GM18868 (cell line): ENCODE measurements at regions not wholly inside any gene's neighbourhood (a gene's known extent, or its start where the extent isn't known, plus 50 kb on each side); places are given as distances from the start of the nearest gene placed in this dataset.

Experiments
- ATAC-seq: cut with Tn5 transposase; IDR thresholded peaks from one replicate; pipeline ENCODE4 v1.9.1; 2021; ENCODE audit warnings: mild to moderate bottlenecking, moderate library complexity; ENCODE audit not compliant: unreplicated experiment

DNA sequence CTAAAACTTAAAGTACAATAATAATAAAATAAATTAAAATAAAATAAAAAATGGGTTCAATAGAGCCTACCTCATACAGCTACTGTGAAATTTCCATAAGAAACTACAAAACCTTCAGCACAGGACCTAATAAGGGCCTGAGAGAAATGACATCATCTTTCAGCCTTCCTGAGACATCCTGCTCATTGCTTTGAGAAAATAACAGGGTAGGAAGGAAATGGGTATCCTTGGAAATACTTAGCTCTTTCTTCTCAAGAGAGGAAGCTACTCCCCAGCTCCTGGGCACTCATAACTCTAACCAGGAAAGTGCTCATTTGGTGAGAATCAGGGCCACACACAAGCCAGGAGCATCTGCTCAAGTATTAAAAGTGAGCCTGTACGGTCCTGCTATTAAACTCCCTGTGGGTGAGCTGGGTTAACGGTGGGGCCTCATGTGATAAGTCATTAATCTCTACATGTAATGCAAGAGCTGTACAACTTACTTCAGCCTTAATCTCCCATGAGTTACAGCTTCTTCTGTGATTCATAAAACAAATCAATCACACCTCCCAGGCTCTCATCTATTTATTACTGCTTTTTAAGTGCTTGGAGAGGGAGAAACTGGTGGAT is 141.4 kb downstream of the MAFB start:
- ATAC-seq = no peak

DNA sequence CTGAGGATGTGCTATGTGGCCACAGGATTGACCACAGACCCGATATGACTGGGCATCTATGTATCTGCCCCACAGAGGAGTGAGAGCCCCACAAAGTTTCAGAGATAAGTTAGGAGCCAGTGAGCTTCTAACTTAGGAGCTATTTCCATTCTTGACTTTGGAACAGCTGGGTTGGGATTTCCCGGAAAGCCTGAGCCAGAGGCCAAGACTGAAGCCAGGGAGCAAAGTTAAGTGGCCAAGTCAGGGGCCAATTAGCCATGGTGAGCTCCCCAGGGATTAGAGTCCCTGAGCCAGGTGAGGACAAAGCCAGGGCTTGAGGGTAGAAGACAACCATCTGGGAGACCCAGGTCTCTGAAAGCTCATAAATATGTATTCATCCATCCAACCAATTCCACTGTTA is 143.6 kb downstream of the MAFB start:
- no peak for ATAC-seq

DNA sequence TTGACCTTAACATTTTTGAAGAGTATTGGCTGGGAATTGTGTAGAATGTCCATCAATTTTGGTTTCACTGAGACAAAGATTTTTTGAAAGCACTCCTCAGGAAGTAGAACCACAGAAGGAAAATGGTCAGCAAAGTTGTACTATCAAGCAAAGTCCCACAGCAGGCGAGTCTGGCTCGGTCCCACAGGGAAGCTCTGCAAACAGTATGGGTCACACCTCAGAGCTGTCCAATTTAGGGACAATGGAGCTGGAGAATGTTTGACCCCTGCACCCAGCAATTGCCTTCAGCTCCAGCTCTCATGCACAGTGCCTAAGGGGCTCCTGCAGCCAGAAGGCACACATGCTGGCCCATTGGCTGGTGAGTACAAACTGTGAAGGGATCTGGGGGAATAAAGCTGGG is 147.0 kb downstream of the MAFB start:
- no peak for ATAC-seq

DNA sequence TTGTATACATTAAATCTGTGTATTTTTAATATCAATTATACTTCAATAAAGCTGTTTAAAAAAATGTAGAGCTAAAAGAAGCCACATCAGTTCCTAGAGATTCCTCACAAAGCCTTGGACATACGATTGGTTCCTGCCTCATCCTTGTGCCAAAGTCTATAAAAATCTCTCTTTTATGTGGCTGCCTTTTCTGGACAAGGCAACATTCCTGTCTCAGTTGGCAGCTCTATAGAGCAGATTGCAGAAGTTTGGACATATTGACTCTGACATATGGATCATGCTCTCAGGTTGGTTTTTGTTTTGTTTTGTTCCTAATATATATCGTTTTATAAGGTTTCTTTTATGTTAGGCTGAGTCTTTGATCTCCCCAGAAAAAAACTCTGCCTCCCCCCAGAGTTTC is 148.9 kb downstream of the MAFB start:
- ATAC-seq = no peak

DNA sequence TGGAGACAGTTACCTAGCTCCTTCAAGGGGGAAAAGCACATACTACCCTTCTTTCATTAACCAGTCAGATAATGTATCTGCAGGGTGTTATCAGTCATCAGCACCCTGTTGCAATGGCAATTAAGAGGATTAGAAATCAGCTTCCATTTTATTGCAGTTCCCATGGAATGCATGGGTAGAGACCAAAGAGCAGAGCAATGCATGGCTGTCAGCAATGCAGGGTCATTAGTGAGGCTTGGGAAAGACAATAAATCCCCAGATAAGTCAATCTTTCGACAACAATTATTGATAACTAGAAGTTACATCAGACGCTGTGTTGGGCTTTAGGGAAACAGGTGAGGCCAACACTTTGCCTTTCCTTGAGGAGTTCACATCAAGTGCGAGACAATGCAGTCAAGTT is 150.9 kb downstream of the MAFB start:
- ATAC-seq = no peak

DNA sequence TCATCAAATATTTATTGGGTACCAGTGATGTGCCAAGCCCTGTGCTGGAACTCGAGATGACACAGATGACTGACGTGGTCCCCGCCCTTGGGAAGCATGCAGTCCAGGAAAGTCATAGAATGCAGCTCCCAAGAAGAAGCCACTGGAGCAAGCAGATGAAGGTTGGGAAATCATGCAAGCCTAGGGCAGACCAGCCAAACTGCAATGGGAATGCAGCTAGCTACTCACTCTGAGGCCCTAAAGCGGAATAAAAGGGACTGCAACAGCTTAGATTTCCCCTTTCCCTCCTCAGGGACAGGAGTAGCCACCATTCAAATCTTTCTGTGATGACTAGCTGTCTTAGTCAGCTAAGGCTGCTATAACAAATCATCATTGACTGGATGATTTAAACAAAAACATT is 152.2 kb downstream of the MAFB start:
- ATAC-seq = no peak

DNA sequence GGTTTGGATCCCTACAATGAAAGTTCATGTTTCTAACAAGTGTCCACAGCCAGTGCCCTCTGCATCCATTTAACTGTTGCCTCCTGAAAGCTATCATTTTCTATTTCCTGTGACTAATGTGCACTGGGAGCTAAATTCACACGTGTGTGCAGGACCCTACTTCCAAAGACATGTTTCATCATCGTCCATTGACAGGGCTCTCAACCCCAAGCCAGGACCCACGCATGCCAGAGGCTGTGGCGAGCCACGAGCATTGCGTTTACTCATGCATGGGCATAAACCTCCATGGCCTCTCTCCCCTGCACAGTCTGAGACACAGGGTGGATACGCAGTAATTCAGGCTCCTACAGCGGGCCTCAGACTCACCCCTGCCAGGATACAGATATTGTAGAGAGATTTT is 153.2 kb downstream of the MAFB start:
- ATAC-seq = no peak

DNA sequence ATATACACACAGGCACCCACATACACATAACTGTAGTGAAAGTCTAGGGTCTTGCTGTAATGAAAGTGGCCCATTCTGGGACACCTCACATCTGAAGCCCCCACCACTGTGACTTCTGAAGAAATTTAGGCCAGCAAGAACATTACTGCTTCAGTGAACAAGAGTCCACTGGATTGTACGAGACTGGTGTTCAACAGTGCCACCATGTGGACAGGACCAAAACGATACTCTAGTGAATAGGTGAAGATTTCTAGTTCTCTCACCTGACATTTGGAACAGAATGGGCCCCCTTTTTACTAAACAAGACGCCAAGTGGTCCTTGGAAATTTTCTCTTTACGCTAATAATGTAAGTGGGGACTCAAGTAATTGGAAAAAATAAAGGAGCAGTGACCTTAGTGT is 156.9 kb downstream of the MAFB start:
- ATAC-seq = no peak

DNA sequence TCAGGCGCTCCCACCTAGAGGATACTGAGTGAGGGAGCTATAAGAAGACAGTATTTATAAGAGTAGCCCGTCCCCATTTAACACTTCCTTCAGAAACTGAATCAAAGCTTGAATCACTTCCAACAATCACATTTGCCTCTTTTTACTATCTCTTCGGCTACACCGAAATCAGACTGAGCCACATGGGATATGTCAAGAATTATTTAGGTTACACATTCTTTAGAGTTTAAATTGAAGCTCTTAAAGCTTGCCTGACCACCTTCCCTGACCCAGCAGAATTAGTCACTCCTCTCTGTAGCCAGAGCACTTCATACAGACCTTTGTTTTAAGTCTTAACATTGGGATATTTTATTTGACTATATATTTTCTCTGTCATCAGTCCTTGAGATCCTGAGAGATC is 163.7 kb downstream of the MAFB start:
- no peak for ATAC-seq

DNA sequence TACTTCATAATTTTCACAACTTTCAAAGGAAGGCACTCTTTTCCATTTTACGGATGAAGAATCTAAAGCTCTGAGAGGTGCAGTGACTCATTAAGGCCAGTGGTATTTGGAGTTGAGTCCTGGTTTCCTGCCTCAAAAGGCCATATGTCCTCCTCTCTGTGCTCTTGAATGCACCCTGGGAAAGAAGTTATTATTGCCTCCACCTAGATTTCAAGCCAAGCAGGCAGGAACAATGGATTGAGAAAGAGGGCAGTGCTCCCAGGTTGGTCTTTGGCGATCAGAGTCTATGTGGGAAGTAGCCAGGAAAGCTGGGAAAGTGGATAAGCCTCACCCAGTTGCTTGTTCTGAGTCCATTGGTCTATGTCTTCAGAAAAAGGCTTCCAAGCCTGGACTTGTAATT is 165.0 kb downstream of the MAFB start:
- no peak for ATAC-seq

DNA sequence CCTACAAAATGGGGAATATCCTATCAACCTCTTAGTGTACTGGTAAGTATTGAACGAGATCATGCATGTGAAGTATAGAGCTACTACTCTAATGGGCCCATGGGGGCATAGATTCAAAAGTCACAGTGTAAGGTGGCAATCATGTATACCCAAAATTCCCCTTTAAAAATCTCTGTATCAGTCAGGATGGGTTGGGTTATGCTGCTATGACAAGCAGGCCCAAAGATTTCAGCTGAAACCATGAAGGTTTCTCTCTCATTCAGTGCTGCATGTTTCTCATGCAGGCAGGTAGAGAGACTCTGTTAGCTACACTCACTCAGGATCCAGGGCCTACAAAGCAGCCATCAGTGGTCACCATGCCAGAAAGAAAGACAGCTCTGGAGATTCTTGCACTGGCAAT is 166.6 kb downstream of the MAFB start:
- no peak for ATAC-seq

DNA sequence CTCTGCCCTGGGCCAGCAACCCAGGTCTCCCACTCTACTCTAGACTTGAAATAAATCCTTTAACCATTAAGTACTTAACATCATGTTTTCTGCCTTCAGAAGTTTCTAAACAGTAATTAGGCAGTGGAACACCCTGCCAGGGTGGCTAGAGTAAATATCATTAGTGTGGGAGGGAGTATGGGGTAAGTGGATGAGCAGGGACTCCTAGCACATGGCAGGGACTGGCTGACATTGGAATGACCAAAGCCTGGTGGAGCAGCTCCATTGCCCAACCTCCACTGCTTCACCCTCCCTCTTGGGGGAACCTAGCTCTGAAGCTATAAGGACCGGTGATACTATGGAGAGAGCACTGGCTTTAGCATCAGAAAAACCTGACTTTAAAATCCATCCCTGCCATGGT is 167.1 kb downstream of the MAFB start:
- no peak for ATAC-seq

DNA sequence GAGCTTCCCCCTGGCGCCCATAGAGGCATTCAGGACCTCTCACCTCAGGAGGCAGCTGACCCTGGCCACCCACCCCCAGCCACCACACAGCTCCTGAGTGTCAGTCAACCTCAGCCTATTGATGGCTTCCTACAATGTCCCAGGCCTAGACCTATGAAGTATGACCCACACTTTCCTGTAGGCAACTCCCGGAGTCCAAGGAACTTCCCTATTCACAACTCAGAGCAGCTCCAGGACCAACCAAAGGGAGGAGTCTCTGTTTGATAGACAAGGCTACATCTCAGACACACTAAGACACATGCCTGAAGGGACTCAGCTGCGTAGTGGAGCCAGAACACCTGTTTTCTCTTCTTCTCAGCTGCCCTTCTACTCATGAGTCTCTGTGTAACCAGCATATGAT is 169.1 kb downstream of the MAFB start:
- ATAC-seq = no peak

DNA sequence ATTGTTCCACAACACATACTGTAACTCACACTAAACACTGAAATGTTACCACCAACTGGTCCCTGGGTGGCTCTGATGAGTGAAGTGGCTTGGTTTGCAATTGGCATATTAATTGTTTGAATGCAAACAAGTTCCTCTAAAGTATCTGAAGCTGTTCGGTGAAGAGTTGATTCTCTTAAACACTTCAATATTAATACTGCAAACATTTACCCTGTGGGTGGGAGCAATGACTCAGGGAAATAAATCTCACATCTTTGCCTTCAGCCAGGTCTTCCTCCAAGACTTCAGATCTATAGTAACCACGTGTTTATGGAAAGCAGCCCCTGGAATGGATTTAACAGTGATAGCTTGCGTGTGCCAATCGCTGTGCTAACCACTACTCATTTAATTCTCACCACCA is 176.0 kb downstream of the MAFB start:
- ATAC-seq = no peak

DNA sequence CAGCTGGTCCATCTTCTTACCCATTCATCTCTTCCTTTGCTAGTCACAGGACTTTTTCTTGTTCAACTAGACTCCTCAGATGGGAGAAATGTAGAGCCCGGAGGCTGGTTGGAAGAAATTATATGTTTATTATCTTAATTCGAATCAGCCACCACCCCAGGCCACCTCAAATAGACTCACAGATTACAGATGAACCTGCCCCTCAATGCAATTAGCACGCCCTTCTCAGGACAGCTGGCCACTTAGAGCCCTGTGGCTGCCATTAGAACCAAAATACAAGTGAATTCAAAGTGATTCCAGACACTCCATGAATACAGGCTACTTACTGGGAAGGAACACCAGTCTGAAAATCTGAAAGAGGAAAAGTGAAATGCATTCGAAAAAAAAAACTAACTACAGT is 176.4 kb downstream of the MAFB start:
- ATAC-seq = no peak

DNA sequence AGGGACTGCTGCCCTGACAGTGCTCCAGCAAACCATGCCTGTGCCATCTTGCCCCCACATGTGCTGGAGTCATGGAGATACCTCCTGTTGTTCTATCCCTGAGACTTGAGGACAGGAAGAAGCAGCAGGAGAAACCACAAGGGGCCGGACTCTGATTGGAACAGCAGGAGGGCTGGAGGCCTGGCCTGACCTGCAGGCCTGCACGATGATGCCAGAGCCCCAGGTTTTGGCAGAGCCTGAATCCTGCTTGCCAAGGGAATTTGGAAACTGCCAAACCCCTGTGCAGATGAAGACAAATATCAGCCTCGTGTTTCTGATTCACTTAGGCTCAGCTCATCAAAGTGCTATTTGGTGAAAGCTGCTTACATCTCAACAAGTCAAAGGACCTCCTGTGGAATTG is 177.6 kb downstream of the MAFB start:
- no peak for ATAC-seq

DNA sequence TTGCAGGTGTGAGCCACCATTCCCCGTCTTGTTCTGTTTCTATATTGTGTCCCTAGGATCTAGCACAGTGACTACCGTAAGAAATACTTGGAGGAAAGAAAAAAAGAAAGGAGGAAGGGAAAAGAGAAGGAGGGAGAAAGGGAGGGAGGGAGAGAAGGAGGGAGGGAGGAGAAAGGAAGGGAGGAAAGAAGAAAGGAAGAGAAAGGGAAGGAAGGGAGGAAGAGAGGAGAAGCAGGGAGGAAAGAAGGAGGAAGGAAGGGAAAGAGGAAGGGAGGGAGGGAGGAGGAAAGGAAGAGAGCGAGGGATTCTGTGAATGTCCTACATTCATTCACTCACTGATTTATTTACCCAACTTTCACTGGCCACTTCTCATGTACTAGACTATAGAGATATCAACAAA is 178.4 kb downstream of the MAFB start:
- no peak for ATAC-seq

DNA sequence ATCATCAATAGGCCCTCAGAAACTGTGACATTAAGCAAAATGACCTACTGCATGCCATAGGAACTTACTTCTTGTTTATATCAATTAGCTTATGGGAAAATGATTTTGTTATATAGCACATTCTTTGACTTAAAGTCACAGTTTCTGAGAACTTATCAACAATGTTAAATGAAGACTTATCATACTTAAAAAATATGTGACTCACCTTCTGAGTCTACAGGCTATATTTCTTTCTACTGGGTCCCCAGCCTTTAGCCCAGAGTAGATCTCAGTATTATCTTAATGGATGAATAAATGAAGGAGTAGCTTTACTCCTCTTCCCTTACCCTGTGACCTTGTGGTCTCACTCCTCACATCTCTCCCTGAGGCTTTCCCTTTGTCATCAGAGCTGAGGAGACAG is 180.2 kb downstream of the MAFB start:
- no peak for ATAC-seq

DNA sequence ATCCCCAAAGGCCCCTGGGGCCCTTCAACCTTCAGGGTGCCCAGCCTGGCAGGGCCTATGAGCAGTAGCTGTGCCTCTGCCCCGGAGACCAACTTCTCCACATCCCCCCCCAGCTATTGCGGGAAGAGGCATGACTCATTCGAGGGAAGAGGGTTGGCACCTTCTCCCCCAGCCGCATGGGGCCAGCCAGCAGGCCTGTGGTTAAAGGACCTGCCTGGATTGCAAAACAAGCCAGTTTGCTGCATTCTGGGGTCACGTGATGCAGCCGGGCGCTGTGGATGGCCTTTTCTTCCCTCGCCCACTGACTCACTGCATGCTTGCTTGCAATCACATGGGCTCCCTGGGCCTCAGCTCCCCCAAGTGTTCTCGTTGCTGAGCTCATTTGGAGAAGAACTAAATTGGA is 182.5 kb downstream of the MAFB start:
- no peak for ATAC-seq

DNA sequence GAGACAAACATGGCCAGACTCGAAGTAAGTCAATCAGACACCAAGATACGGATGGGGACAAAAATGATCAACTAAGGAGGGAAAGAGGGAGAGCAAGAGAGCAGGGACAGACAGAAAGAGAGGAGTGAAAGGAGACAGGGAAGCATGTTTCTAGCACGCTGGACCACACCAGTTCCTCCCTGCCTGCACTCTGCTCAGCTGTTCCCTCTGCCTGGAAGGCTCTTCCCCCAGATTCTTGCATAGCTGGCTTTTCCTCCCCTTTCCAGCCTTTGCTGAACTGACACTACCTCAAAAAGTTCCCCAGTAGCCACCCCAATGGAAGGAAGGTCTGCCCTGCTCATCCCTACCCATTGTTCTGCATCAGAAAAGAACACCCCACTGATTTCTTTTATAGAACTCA is 185.9 kb downstream of the MAFB start:
- no peak for ATAC-seq

DNA sequence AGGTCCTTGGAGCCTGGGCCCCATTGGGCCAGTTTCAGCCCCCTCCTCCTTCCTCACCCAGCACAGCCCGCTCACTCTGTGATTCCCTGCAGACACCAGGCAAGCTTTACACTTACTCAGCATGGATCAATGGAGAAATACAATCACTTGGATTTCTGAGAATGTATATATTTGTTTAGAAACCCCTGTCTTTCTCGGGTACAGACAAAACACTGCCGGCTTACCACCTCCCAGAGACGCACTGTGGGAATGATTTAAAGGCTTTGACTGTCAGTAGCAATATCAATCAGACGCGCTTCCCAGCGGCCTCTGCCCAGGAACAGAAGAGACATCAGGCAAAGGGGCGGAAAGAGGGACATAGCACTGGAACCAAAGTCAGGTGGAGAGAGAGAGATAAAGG is 186.5 kb downstream of the MAFB start:
- no peak for ATAC-seq

DNA sequence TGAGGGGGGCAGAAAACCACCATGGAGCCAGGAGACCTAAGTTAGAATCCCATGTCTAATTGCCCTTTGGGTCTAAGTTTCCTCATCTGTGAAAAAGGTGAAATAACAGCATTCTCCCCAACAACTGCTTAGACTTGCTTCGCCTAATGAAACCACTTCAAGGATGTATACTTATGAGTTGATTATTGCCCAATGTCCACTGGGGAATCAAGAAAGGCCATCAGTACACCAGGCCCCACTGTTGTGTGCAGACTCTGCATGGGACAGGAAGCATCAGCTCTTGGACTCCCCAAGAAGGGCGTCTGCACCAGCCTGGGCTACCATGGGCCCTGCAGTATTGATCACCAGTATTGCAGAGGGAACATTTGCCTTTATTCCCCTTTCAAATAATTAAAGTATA is 189.6 kb downstream of the MAFB start:
- ATAC-seq = no peak

DNA sequence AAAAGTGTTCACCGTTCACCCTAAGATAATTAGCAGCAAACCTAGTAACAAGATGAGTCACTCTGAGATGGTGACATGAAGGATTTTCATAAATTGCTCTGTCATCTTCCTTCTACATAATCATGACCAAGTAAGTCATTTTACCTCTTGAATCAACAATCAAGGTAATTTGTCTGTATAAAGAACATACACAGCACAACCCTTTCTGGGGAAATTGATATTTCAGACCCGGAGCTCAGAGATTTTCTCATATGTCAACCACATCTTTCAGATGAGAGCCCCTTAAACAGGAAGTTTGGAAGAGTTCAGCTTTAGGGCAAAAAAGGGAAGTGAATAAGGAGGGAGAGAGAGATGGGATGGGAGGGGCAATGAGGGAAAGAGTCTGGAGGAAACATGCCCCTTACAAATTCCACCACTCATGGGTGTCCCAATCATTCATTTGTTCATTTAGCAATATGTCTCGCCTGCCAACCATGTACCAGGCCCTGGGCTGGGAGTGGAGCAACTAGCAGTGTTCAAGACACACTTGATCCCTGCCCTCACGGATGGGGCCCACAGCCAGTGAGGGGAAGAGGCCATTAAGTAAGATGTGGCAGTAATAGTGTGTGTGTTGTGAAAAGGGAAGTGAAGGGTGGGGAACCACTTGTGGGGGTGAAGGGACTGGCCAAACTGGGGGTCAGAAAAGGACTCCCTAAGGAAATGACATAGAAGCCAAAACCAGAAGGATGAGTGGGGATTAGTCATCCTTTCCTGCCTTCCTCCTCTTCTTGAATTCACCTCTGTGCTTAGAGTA is 190.9 kb downstream of the MAFB start:
- no peak for ATAC-seq
